ENCODE measurements at regions not wholly inside any gene's neighbourhood (a gene's known extent, or its start where the extent isn't known, plus 50 kb on each side); places are given as distances from the start of the nearest gene placed in this dataset.
"Not testable (repeated sequence)": the region's sequence is repeated elsewhere in the genome, so short reads cannot be mapped to it uniquely, and the experiment has no call there.

DNA sequence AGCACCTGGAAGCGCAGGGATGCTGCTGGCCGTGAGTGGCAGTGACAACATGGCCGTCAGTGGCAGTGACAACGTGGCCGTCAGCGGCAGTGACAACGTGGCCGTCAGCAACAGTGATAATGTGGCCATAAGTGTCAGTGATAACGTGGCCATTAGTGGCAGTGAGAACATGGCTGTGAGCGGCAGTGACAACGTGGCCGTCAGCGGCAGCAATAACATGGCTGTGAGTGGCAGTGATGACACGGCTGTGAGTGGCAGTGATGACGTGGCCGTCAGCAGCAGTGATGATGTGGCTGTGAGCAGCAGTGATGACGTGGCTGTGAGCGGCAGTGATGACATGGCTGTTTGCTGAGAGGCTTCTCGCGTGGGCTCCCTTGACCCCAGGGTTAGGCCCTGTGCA, 169.8 kb downstream of the ERMARD start:
- no peak for DNase-seq (ENCODE audit: low read depth)

DNA sequence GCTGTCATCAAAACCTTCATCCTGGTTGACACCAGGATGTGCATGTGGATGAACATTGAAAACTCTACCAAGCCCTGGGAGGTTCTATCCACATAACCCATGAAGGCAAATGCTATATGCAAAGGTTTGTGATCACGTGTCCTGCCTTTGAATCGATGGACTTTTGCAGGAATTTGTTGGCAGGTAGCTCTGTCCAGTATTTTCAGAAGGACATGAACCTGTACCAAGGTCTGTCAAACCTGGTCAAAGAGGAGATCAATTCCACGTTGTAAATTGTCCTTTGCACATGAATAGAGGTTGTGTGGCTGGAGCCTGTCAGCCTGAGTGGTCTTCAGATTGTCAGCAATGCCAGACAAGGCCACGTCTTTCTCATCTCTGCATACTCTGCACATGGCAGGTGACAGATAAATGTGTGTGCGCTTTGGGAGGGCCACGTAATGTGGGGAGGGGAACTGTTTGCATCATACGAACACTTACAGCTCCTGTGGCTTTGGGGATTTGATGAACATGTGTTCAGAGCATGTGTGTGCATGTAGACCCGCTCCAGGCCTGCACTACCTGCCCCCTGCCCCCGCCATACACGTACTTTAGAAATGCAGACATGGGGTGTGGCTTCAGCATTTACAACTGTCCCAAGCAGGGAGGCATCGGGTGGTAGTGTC, 169.1 kb downstream of the ERMARD start:
- H3K4me3 ChIP-seq (ENCODE audit: control insufficient read depth, low read depth, low read length) = no peak overlapping the region
- no peak for TF ChIP-seq CTCF (conservative IDR thresholded peaks at IDR 0.05; ENCODE audit: control insufficient read depth, insufficient read depth, low read depth, low read length)
- no peak for DNase-seq (ENCODE audit: low read depth)

More for the DNA sequence above, 169.8 kb downstream of the ERMARD start:
- no peak overlapping the region for H3K4me3 ChIP-seq (ENCODE audit: control insufficient read depth, low read depth, low read length)
- no peak for TF ChIP-seq CTCF (conservative IDR thresholded peaks at IDR 0.05; ENCODE audit: control insufficient read depth, insufficient read depth, low read depth, low read length)

GRCh38 chr6:169918954-169919549, 167.6 kb downstream of the ERMARD start:
- no peak for DNase-seq (ENCODE audit: low read depth)
- TF ChIP-seq CTCF (conservative IDR thresholded peaks at IDR 0.05; ENCODE audit: control insufficient read depth, insufficient read depth, low read depth, low read length) = no peak
- H3K4me3 ChIP-seq (ENCODE audit: control insufficient read depth, low read depth, low read length) = no peak overlapping the region

- no peak overlapping the region for H3K4me3 ChIP-seq (ENCODE audit: control insufficient read depth, low read depth, low read length)
- DNase-seq (ENCODE audit: low read depth) = no peak
- TF ChIP-seq CTCF (conservative IDR thresholded peaks at IDR 0.05; ENCODE audit: control insufficient read depth, insufficient read depth, low read depth, low read length) = no peak
Measured at GRCh38 chr6:169918239-169918953, 167.0 kb downstream of the ERMARD start.

DNA sequence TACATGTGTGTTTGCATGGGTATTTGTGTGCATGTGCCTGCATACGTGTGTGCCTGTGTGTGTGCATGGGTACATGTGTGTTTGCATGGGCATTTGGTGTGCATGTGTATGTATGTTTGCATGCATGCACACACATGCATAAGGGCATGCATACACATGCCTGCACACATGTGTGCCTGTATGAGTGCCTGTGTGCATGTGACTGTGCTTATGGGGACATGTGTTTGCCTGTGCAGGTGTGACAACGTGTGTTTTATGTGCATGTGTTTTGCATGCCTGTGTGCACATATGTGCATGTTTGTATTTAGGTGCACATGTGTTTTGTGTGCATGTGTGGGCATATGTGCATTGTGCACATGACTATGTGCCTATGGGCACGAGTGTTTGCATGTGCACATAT, 165.7 kb downstream of the ERMARD start:
- TF ChIP-seq CTCF (conservative IDR thresholded peaks at IDR 0.05; ENCODE audit: control insufficient read depth, insufficient read depth, low read depth, low read length) = no peak
- DNase-seq (ENCODE audit: low read depth) = no peak
- H3K4me3 ChIP-seq (ENCODE audit: control insufficient read depth, low read depth, low read length) = no peak overlapping the region

DNA sequence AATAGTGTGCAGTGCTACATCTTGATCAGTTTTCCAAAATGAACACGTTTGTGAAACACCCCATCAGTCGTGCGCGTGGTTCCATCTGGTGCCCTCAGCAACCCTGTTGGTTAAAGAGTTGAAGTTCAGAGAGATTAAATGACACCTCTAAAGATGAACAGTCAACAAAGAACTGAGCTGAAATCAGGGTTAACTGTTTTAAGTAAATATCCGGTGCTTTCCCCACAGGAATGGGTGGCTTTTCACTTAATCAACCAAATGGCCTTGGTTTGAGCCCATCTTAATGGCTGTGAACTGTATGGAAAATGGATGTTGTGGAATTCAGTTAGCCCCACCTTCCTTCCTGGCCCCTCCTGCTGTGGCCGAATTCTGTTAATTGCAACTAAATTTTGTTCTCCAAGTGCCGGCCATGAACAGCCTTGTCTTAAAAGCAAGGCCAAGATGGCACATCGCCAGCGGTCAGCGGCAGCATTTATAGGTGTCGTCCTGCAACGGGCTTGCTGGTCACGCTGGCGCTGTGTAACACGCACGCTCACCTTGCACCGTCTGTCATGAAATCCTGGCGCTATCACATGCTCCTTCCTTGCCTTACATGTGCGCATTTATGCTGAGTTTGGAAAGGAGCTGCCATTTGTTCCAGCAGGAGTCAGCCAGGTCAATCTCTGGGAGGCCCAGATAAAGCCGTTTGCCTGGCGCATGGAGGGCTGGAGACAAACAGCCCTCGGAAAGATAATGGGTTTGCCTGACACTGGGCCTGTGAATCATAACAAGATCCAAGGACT, 164.5 kb downstream of the ERMARD start:
- no peak for TF ChIP-seq CTCF (conservative IDR thresholded peaks at IDR 0.05; ENCODE audit: control insufficient read depth, insufficient read depth, low read depth, low read length)
- no peak for DNase-seq (ENCODE audit: low read depth)
- no peak overlapping the region for H3K4me3 ChIP-seq (ENCODE audit: control insufficient read depth, low read depth, low read length)

- H3K4me3 ChIP-seq (ENCODE audit: control insufficient read depth, low read depth, low read length); DNase-seq (ENCODE audit: low read depth): not testable (repeated sequence)
Measured at GRCh38 chr6:169913745-169914144, 162.3 kb downstream of the ERMARD start.

Measured in fibroblast of mammary gland (primary cell).